Stimulated activated memory B cell treated with anti-CD40 and anti-IgM and Interleukin-4, amounts not matched to agents 10 μg/mL and 1 μg/mL and 100 μg/mL, for 72 hours (primary cell): ENCODE measurements at regions not wholly inside any gene's neighbourhood (a gene's known extent, or its start where the extent isn't known, plus 50 kb on each side); places are given as distances from the start of the nearest gene placed in this dataset.

ENCODE experiments used
- ATAC-seq: fragments of 150-1000 bp; cut with Tn5 transposase; 2 replicates; pipeline ENCODE4 v1.10.0; 2021
- H3K27ac Mint-ChIP-seq: one replicate; pipeline ENCODE4 v1.8.0; 2022; ENCODE audit warnings: mild to moderate bottlenecking, mixed read lengths
- H3K27me3 Mint-ChIP-seq: one replicate; pipeline ENCODE4 v1.8.0; 2022; ENCODE audit warnings: mixed read lengths
- H3K36me3 Mint-ChIP-seq: one replicate; pipeline ENCODE4 v1.8.0; 2022; ENCODE audit warnings: mixed read lengths
- H3K4me1 Mint-ChIP-seq: one replicate; pipeline ENCODE4 v1.8.0; 2022; ENCODE audit warnings: mixed read lengths
- H3K4me3 Mint-ChIP-seq: one replicate; pipeline ENCODE4 v1.8.0; 2022; ENCODE audit warnings: mild to moderate bottlenecking, moderate library complexity, mixed read lengths
- H3K9me3 Mint-ChIP-seq: one replicate; pipeline ENCODE4 v1.8.0; 2022; ENCODE audit warnings: mixed read lengths

- H3K36me3 Mint-ChIP-seq = no peaks in the 10 kb centered on the region
- no peak for ATAC-seq
- no peak overlapping the region for H3K27ac Mint-ChIP-seq
- no peak overlapping the region for H3K4me3 Mint-ChIP-seq
- no peaks in the 10 kb centered on the region for H3K27me3 Mint-ChIP-seq
- no peaks in the 10 kb centered on the region for H3K4me1 Mint-ChIP-seq
- peaks cover 3% of the 10 kb centered on the region for H3K9me3 Mint-ChIP-seq
Measured at GRCh38 chr6:8749465-8749864, 314.1 kb upstream of the SLC35B3 start.

GRCh38 chr6:8743170-8743745 lies 307.9 kb upstream of the SLC35B3 start:
- Mint-ChIP-seq H3K36me3 (no peaks in the 10 kb centered on the region), H3K4me3 (peak overlapping the region; percentile 78), H3K27me3 (no peaks in the 10 kb centered on the region), H3K9me3 (peaks cover 6% of the 10 kb centered on the region), H3K4me1 (peaks cover 13% of the 10 kb centered on the region), H3K27ac (peak overlapping the region; percentile 50)
- peak; percentile 64 for ATAC-seq

- Mint-ChIP-seq H3K4me1 (peaks cover 13% of the 10 kb centered on the region), H3K9me3 (peaks cover 3% of the 10 kb centered on the region), H3K27ac (no peak overlapping the region), H3K27me3 (no peaks in the 10 kb centered on the region), H3K4me3 (no peak overlapping the region), H3K36me3 (no peaks in the 10 kb centered on the region)
- ATAC-seq = no peak
Measured at GRCh38 chr6:8739454-8739853, 304.1 kb upstream of the SLC35B3 start.

DNA sequence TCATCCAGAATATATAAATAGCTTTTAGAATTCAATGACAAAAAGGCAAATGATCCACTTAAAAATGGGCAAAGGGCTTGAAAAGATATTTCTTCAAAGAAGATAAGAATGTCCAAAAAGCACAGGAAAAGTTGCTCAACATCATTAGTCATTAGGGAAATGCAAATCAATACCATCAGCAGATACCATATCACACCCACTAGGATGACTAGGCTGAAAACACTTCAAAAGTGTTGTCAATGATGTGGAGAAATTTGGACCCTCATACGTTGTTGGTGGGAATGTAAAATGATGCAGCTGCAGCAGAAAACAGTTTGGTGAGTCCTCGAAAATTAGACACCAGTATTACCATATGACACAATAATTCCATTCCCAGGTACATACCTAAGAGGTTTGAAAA lies 303.6 kb upstream of the SLC35B3 start:
- Mint-ChIP-seq H3K27ac (no peak overlapping the region), H3K36me3 (no peaks in the 10 kb centered on the region), H3K9me3 (peaks cover 3% of the 10 kb centered on the region), H3K27me3 (no peaks in the 10 kb centered on the region), H3K4me1 (peaks cover 12% of the 10 kb centered on the region), H3K4me3 (no peak overlapping the region)
- no peak for ATAC-seq

- no peak for ATAC-seq
- Mint-ChIP-seq H3K9me3 (peaks cover 3% of the 10 kb centered on the region), H3K4me1 (no peaks in the 10 kb centered on the region), H3K36me3 (no peaks in the 10 kb centered on the region), H3K4me3 (no peak overlapping the region), H3K27me3 (no peaks in the 10 kb centered on the region), H3K27ac (no peak overlapping the region)
Measured at GRCh38 chr6:8736156-8736895, 301.0 kb upstream of the SLC35B3 start.

- H3K36me3 Mint-ChIP-seq = no peaks in the 10 kb centered on the region
- ATAC-seq = no peak
- H3K4me3 Mint-ChIP-seq = no peak overlapping the region
- H3K9me3 Mint-ChIP-seq = no peaks in the 10 kb centered on the region
- no peaks in the 10 kb centered on the region for H3K4me1 Mint-ChIP-seq
- H3K27me3 Mint-ChIP-seq = no peaks in the 10 kb centered on the region
- H3K27ac Mint-ChIP-seq = no peak overlapping the region
Measured at GRCh38 chr6:8733879-8734278, 298.5 kb upstream of the SLC35B3 start.

DNA sequence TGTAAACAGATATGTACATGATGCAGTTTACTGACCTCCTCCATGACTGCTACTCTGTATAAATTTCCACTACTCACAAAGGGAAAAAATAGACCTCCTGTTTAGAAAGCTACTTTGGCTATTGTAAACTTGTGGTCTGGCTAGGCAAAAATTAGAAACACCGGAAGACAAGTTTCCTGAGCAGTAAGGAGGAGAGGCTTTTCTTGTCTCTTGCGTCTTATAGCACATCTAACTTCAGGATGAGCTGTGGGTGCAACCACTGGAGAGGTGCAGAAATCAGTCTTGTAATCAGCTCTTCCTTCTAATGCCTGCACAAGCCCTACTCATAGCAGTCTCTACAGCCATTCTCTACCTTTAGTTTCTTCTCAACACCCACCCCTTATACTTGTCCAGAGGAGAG lies 296.5 kb upstream of the SLC35B3 start:
- H3K4me3 Mint-ChIP-seq = no peak overlapping the region
- H3K4me1 Mint-ChIP-seq = no peaks in the 10 kb centered on the region
- H3K27me3 Mint-ChIP-seq = no peaks in the 10 kb centered on the region
- no peak overlapping the region for H3K27ac Mint-ChIP-seq
- ATAC-seq = no peak
- H3K36me3 Mint-ChIP-seq = no peaks in the 10 kb centered on the region
- no peaks in the 10 kb centered on the region for H3K9me3 Mint-ChIP-seq

GRCh38 chr6:8710668-8711431 lies 275.5 kb upstream of the SLC35B3 start:
- no peak overlapping the region for H3K27ac Mint-ChIP-seq
- H3K36me3 Mint-ChIP-seq = no peaks in the 10 kb centered on the region
- no peak overlapping the region for H3K4me3 Mint-ChIP-seq
- ATAC-seq = no peak
- no peaks in the 10 kb centered on the region for H3K4me1 Mint-ChIP-seq
- no peaks in the 10 kb centered on the region for H3K9me3 Mint-ChIP-seq
- H3K27me3 Mint-ChIP-seq = no peaks in the 10 kb centered on the region

DNA sequence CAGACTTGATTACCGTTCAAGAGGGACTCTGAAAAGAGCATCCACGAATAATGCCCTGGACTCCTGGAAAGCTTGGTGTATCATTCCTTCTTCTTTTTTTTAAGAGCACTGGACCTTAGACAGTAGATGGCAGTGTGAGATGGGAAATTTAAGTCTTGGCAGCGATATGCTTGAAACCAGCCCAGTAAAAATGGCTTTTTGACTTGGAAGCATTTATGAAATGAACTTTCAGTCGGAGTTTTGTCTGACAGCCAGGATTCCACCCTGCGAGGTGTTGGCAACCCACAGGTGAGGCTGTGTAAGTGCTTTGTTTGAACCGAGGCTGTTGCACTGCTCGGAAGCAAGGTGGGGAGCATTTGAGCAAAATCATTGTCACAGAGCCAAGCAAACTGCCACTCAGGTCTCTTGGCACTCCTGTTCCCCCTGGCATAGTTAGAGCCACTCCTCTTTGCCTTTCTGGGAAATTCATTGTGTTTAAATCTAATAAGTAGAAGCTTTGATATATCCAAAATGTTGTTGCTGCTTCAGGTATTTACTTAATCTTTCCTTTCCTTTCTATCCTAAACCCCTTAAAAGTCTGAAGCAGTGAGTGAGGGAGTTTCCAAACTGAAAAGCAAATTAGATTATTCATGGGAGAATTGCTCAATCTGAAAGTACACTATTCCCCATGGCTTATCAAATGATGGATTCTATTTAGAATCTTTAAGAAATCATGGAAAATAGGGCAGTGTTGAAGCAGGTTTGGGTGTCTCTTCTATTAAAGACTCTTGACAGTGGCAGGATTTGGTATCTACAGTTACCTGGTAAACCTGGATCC lies 272.8 kb upstream of the SLC35B3 start:
- H3K4me1 Mint-ChIP-seq = no peaks in the 10 kb centered on the region
- H3K4me3 Mint-ChIP-seq = no peak overlapping the region
- ATAC-seq = no peak
- no peak overlapping the region for H3K27ac Mint-ChIP-seq
- H3K9me3 Mint-ChIP-seq = no peaks in the 10 kb centered on the region
- no peaks in the 10 kb centered on the region for H3K27me3 Mint-ChIP-seq
- H3K36me3 Mint-ChIP-seq = no peaks in the 10 kb centered on the region

- H3K4me3 Mint-ChIP-seq = no peak overlapping the region
- H3K36me3 Mint-ChIP-seq = no peaks in the 10 kb centered on the region
- no peak overlapping the region for H3K27ac Mint-ChIP-seq
- no peaks in the 10 kb centered on the region for H3K4me1 Mint-ChIP-seq
- peaks cover 4% of the 10 kb centered on the region for H3K9me3 Mint-ChIP-seq
- no peaks in the 10 kb centered on the region for H3K27me3 Mint-ChIP-seq
- ATAC-seq = no peak
Measured at GRCh38 chr6:8707369-8707768, 272.0 kb upstream of the SLC35B3 start.

DNA sequence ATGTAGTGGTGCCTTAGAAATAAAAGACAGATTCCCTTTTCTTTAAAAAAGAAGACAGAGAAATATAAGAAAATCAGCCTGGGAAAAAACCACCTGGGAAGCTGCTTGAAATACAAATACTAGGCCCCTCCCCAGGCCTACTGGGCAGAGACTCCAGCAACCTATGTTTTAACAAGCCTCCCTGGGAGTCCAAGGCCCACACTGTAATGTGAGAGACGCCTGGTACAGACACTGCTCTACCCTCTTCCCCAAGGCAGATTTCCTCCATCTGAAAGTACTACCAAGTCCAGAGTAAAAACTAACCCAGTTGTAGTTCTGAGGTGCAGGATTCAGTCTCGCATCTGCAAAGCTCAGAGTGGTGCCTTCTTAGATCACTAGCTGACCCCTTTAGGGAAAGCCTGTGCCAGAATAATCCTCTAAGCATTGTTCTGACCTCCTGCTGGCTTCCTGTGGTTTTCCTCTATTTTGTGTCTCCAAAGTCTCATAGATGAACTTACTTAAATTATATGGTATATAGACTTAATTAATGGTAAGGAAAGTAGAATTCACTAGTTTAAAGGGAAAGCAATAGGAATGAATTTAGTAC lies 270.2 kb upstream of the SLC35B3 start:
- Mint-ChIP-seq H3K4me3 (no peak overlapping the region), H3K27ac (no peak overlapping the region), H3K4me1 (no peaks in the 10 kb centered on the region), H3K9me3 (peaks cover 5% of the 10 kb centered on the region), H3K36me3 (no peaks in the 10 kb centered on the region), H3K27me3 (no peaks in the 10 kb centered on the region)
- no peak for ATAC-seq

DNA sequence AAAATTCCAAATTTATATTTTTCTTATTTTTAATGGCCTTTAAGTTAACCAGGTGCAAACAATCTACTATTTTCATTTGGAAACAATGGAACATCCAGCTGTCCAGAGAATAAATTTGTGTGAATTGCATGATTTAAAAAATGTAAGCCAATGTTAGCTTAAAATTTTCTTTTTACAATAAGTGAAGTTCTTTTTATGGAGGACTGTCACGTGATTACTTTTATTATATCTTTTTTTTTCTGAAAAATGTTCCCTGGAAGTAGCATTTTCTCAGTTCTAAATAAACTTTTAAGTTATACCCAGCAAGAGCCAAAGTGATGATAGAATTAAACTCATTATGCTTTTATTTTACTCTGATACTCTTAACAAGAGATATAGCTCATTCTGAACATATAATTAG lies 267.7 kb upstream of the SLC35B3 start:
- Mint-ChIP-seq H3K4me1 (no peaks in the 10 kb centered on the region), H3K4me3 (no peak overlapping the region), H3K27ac (no peak overlapping the region), H3K36me3 (no peaks in the 10 kb centered on the region), H3K27me3 (no peaks in the 10 kb centered on the region), H3K9me3 (peaks cover 8% of the 10 kb centered on the region)
- no peak for ATAC-seq

DNA sequence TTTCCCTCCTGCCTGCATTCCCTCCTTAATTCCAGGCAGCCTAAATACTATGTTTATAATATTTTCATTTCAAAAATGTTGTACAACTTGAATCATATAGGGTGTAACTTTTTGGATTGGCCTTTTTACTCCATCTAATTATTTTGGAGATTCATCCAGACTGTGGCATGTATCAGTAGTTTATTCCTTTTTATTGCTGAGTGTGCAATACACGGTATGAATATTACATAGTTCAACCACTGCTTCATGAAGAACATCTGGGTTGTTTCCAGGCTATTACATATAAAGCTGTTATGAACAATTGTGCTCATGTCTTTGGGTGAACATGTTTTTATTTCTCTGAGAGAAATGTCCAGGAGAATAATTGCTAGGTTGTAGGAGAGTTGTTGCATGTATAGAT lies 253.5 kb upstream of the SLC35B3 start:
- peaks cover 14% of the 10 kb centered on the region for H3K4me1 Mint-ChIP-seq
- no peak for ATAC-seq
- no peaks in the 10 kb centered on the region for H3K27me3 Mint-ChIP-seq
- no peak overlapping the region for H3K4me3 Mint-ChIP-seq
- H3K27ac Mint-ChIP-seq = no peak overlapping the region
- H3K36me3 Mint-ChIP-seq = no peaks in the 10 kb centered on the region
- H3K9me3 Mint-ChIP-seq = peaks cover 16% of the 10 kb centered on the region

DNA sequence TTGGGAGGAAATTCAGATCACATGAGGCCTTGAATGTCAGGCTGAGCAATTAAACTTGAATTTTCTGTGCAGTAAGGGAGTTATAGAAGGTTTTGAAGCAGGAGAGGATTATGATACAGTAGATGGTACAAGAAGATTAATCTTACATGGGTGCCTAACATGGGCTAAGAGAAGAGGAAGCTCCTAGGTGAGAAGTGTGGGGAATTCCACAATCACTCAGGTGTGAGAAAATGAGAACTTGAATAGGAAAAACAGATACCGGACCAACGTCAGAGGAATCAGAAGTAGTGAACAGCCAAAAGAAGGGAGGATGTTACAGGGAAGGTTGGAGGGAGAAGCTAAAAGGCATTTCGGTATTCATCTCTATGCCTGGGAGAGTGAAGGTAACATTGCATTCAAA lies 250.7 kb upstream of the SLC35B3 start:
- peak overlapping the region; percentile 4 for H3K4me3 Mint-ChIP-seq
- peak overlapping the region; percentile 5 for H3K27ac Mint-ChIP-seq
- H3K27me3 Mint-ChIP-seq = no peaks in the 10 kb centered on the region
- no peaks in the 10 kb centered on the region for H3K36me3 Mint-ChIP-seq
- peaks cover 3% of the 10 kb centered on the region for H3K9me3 Mint-ChIP-seq
- H3K4me1 Mint-ChIP-seq = peaks cover 24% of the 10 kb centered on the region
- peak; percentile 69 for ATAC-seq

GRCh38 chr6:8683204-8683603 lies 247.9 kb upstream of the SLC35B3 start:
- Mint-ChIP-seq H3K4me1 (peaks cover 24% of the 10 kb centered on the region), H3K36me3 (no peaks in the 10 kb centered on the region), H3K27me3 (no peaks in the 10 kb centered on the region), H3K9me3 (peaks cover 3% of the 10 kb centered on the region), H3K27ac (no peak overlapping the region), H3K4me3 (no peak overlapping the region)
- peak; percentile 53 for ATAC-seq
